H1 (cell line): ENCODE measurements at regions not wholly inside any gene's neighbourhood (a gene's known extent, or its start where the extent isn't known, plus 50 kb on each side); places are given as distances from the start of the nearest gene placed in this dataset.

Experiments used
- CTCF ChIA-PET: fragments of 300-600 bp; sonication (Branson Sonifier 250); formaldehyde crosslinking; loops from one replicate; lab custom pipeline; 2021; ENCODE audit not compliant: partially characterized antibody; lab: Charles Lee
- POLR2A ChIA-PET: fragments of 300-600 bp; sonication (Branson Sonifier 250); formaldehyde crosslinking; loops from one replicate; lab custom pipeline; 2021; ENCODE audit warnings: inconsistent platforms; ENCODE audit not compliant: partially characterized antibody; lab: Charles Lee
- DNase-seq, 2 experiments: peaks; one replicate each; pipeline versions ENCODE4 v3.0.0 to v3.0.0-alpha.2; 2010 to 2022; ENCODE audit warnings: low spot score in 2 of 2, low read depth in 1 of 2, mixed read lengths in 1 of 2
- FAIRE-seq: peaks from 2 replicates; lab custom pipeline; 2011; peaks lifted over from hg19 to GRCh38; lab: Jason Lieb, UNC
- H2AFZ ChIP-seq: 2 replicates; pipeline ENCODE4 v1.8.1; 2012; ENCODE audit warnings: low read length, inconsistent platforms
- H2AK5ac ChIP-seq: 2 replicates; pipeline ENCODE4 v1.6.1; 2013; ENCODE audit warnings: low read depth, low read length
- H2BK120ac ChIP-seq: replicated peaks from 2 replicates; pipeline ENCODE3; 2013; ENCODE audit warnings: low read depth, low read length, inconsistent platforms
- H2BK12ac ChIP-seq: 2 replicates; pipeline ENCODE4 v1.6.1; 2013; ENCODE audit warnings: low read depth, low read length
- H2BK15ac ChIP-seq: 2 replicates; pipeline ENCODE4 v1.6.1; 2013; ENCODE audit warnings: low read length
- H2BK20ac ChIP-seq: 2 replicates; pipeline ENCODE4 v1.6.1; 2013; ENCODE audit warnings: low read length
- H2BK5ac ChIP-seq: 2 replicates; pipeline ENCODE4 v1.6.1; 2013; ENCODE audit warnings: low read depth, low read length
- H3K14ac ChIP-seq: 2 replicates; pipeline ENCODE4 v1.6.1; 2013; ENCODE audit warnings: inconsistent platforms; ENCODE audit not compliant: insufficient read length
- H3K18ac ChIP-seq: 2 replicates; pipeline ENCODE4 v1.6.1; 2013; ENCODE audit warnings: low read length; ENCODE audit errors: extremely low read depth
- H3K23ac ChIP-seq: 2 replicates; pipeline ENCODE4 v1.6.1; 2013; ENCODE audit warnings: inconsistent platforms; ENCODE audit not compliant: insufficient read length
- H3K23me2 ChIP-seq: 2 replicates; pipeline ENCODE4 v1.6.1; 2013; ENCODE audit warnings: low read depth, low read length
- H3K27ac ChIP-seq: 2 replicates; pipeline ENCODE4 v1.6.1; 2011; ENCODE audit warnings: low read depth, low read length, inconsistent platforms
- H3K27me3 ChIP-seq, 4 experiments: replicated peaks in 1 of 4; 1 replicate in 1 of 4; 2 replicates in 3 of 4; pipeline versions ENCODE4 v1.6.1 to v1.8.1; 2011 to 2013; ENCODE audit warnings: low read length in 3 of 4, mild to moderate bottlenecking in 3 of 4, inconsistent platforms in 2 of 4, mixed read lengths in 2 of 4, moderate library complexity in 1 of 4; ENCODE audit not compliant: control insufficient read depth in 3 of 4, insufficient read depth in 3 of 4; ENCODE audit errors: extremely low read depth in 1 of 4
- H3K36me3 ChIP-seq, 4 experiments: 2 replicates each; pipeline versions ENCODE4 v1.6.1 to v1.8.1; 2011 to 2013; ENCODE audit warnings: mild to moderate bottlenecking in 4 of 4, low read length in 3 of 4, moderate library complexity in 2 of 4, control low read depth in 1 of 4, inconsistent platforms in 1 of 4; ENCODE audit not compliant: insufficient read depth in 4 of 4, control insufficient read depth in 2 of 4
- H3K4ac ChIP-seq: replicated peaks from 2 replicates; pipeline ENCODE3; 2013; ENCODE audit warnings: low read length, low read depth, mixed read lengths, inconsistent platforms; ENCODE audit not compliant: insufficient read length
- H3K4me1 ChIP-seq, 4 experiments: replicated peaks in 1 of 4; 1 replicate in 1 of 4; 2 replicates in 3 of 4; pipeline versions ENCODE4 v1.6.1 to v1.8.1; 2011 to 2013; ENCODE audit warnings: low read length in 3 of 4, inconsistent platforms in 2 of 4, mixed read lengths in 1 of 4; ENCODE audit not compliant: insufficient read depth in 4 of 4, control insufficient read depth in 3 of 4
- H3K4me2 ChIP-seq, 2 experiments: 2 replicates each; pipeline versions ENCODE4 v1.6.1 to v1.8.1; 2011 to 2013; ENCODE audit warnings: low read depth in 2 of 2, low read length in 2 of 2, control low read depth in 1 of 2, inconsistent platforms in 1 of 2, mild to moderate bottlenecking in 1 of 2; ENCODE audit not compliant: insufficient read depth in 1 of 2
- H3K4me3 ChIP-seq, 4 experiments: fragments of 200-600, 300-600 bp in 1 of 4; sonication (generic), shearing (Covaris generic), sonication (Bioruptor Twin) in 1 of 4; 2 replicates each; pipeline versions ENCODE4 v1.5.1 to v1.8.1; 2011 to 2016; ENCODE audit warnings: low read length in 4 of 4, low read depth in 3 of 4, control low read depth in 2 of 4, inconsistent platforms in 2 of 4, mild to moderate bottlenecking in 2 of 4, mixed read lengths in 1 of 4, moderate library complexity in 1 of 4; ENCODE audit not compliant: insufficient read depth in 2 of 4; ENCODE audit errors: extremely low read depth in 1 of 4
- H3K56ac ChIP-seq: replicated peaks from 2 replicates; pipeline ENCODE3; 2013; ENCODE audit warnings: low read depth, mild to moderate bottlenecking, mixed read lengths, low read length, inconsistent platforms; ENCODE audit not compliant: insufficient read length
- H3K79me1 ChIP-seq: 2 replicates; pipeline ENCODE4 v1.6.1; 2013; ENCODE audit warnings: low read depth, low read length, control low read depth
- H3K79me2 ChIP-seq, 2 experiments: 2 replicates each; pipeline versions ENCODE4 v1.6.1 to v1.8.1; 2012 to 2013; ENCODE audit warnings: low read length in 2 of 2, mild to moderate bottlenecking in 2 of 2, inconsistent platforms in 1 of 2; ENCODE audit not compliant: insufficient read depth in 2 of 2, control insufficient read depth in 1 of 2
- H3K9ac ChIP-seq, 4 experiments: replicated peaks in 1 of 4; 1 replicate in 1 of 4; 2 replicates in 3 of 4; pipeline versions ENCODE4 v1.6.1 to v1.8.1; 2011 to 2013; ENCODE audit warnings: low read depth in 3 of 4, low read length in 3 of 4, control low read depth in 2 of 4, mild to moderate bottlenecking in 2 of 4, moderate library complexity in 2 of 4, inconsistent platforms in 1 of 4; ENCODE audit errors: extremely low read depth in 1 of 4
- H3K9me3 ChIP-seq, 2 experiments: 2 replicates each; pipeline versions ENCODE4 v1.6.1 to v1.8.1; 2012 to 2013; ENCODE audit warnings: mild to moderate bottlenecking in 2 of 2, moderate library complexity in 2 of 2, control low read depth in 1 of 2, inconsistent platforms in 1 of 2, low read depth in 1 of 2, low read length in 1 of 2, mixed read lengths in 1 of 2; ENCODE audit not compliant: insufficient read depth in 2 of 2
- H4K20me1 ChIP-seq, 2 experiments: replicated peaks in 1 of 2; 2 replicates each; pipeline versions ENCODE3 to v1.8.1; 2011 to 2013; ENCODE audit warnings: inconsistent platforms in 2 of 2, low read length in 2 of 2, mild to moderate bottlenecking in 1 of 2; ENCODE audit not compliant: insufficient read depth in 2 of 2, control insufficient read depth in 1 of 2
- H4K5ac ChIP-seq: 2 replicates; pipeline ENCODE4 v1.6.1; 2013; ENCODE audit warnings: low read length, low read depth, mixed read lengths, inconsistent platforms; ENCODE audit not compliant: insufficient read length
- H4K8ac ChIP-seq: 2 replicates; pipeline ENCODE4 v1.8.0; 2013; ENCODE audit warnings: mild to moderate bottlenecking, moderate library complexity, low read length, inconsistent platforms; ENCODE audit not compliant: insufficient read depth; ENCODE audit errors: extremely low read depth
- H4K91ac ChIP-seq: replicated peaks from 2 replicates; pipeline ENCODE3; 2013; ENCODE audit warnings: low read length, mixed read lengths, inconsistent platforms; ENCODE audit not compliant: insufficient read length
- ATF3 ChIP-seq: IDR thresholded peaks from 2 replicates; pipeline ENCODE4 v1.6.1; 2011; ENCODE audit warnings: low read depth, mild to moderate bottlenecking, low read length; ENCODE audit not compliant: insufficient read depth
- CTBP2 ChIP-seq: IDR thresholded peaks from 2 replicates; pipeline ENCODE4 v1.7.0; 2011; ENCODE audit warnings: borderline replicate concordance, mild to moderate bottlenecking, moderate library complexity, mixed read lengths, low read length; ENCODE audit not compliant: insufficient read depth, insufficient read length
- EP300 ChIP-seq, 2 experiments: IDR thresholded peaks; 1 replicate in 1 of 2; 2 replicates in 1 of 2; pipeline ENCODE4 v1.6.1; 2011 to 2012; ENCODE audit warnings: low read depth in 2 of 2, low read length in 2 of 2, mild to moderate bottlenecking in 2 of 2, borderline replicate concordance in 1 of 2, inconsistent platforms in 1 of 2, moderate library complexity in 1 of 2
- GABPA ChIP-seq: IDR thresholded peaks from 2 replicates; pipeline ENCODE4 v1.6.1; 2011; ENCODE audit warnings: mild to moderate bottlenecking, low read length, moderate library complexity, borderline replicate concordance; ENCODE audit not compliant: insufficient read depth
- NANOG ChIP-seq: IDR thresholded peaks from 2 replicates; pipeline ENCODE4 v1.6.1; 2011; ENCODE audit warnings: low read length, low read depth, mild to moderate bottlenecking, inconsistent platforms; ENCODE audit not compliant: insufficient read depth, poor library complexity, severe bottlenecking
- NRF1 ChIP-seq: IDR thresholded peaks from 2 replicates; pipeline ENCODE4 v1.6.1; 2011; ENCODE audit warnings: mild to moderate bottlenecking, low read depth, low read length, improper control_type of control experiment
- POU5F1 ChIP-seq: IDR thresholded peaks from 2 replicates; pipeline ENCODE4 v1.6.1; 2011; ENCODE audit warnings: low read depth, mild to moderate bottlenecking, low read length, moderate library complexity
- RAD21 ChIP-seq, 2 experiments: IDR thresholded peaks in 1 of 2; conservative IDR thresholded peaks in 1 of 2; 2 replicates each; pipeline ENCODE4 v1.6.1; 2011; ENCODE audit warnings: low read depth in 2 of 2, low read length in 2 of 2, improper control_type of control experiment in 1 of 2, inconsistent platforms in 1 of 2, mild to moderate bottlenecking in 1 of 2, moderate library complexity in 1 of 2
- SIX5 ChIP-seq: IDR thresholded peaks from 2 replicates; pipeline ENCODE4 v1.6.1; 2011; ENCODE audit warnings: mild to moderate bottlenecking, low read depth, low read length
- TEAD4 ChIP-seq: IDR thresholded peaks from 2 replicates; pipeline ENCODE4 v1.6.1; 2012; ENCODE audit warnings: low read depth, low read length, inconsistent platforms, mixed read lengths
- WGBS, 2 experiments: shearing (Covaris generic) in 1 of 2; methylation state at CpG; one replicate each; pipeline versions ENCODE4 v1.1.6 to v1.1.7; 2013 to 2015; ENCODE audit warnings: low lambda C conversion rate in 2 of 2, mixed read lengths in 2 of 2, inconsistent platforms in 1 of 2, low coverage in 1 of 2, missing lambda C conversion rate in 1 of 2; ENCODE audit not compliant: insufficient replicate concordance in 2 of 2, insufficient coverage in 1 of 2, insufficient read length in 1 of 2; ENCODE audit errors: extremely low coverage in 1 of 2, missing lambda C conversion rate in 1 of 2; 5-methylcytosine and 5-hydroxymethylcytosine counted together

- H3K18ac ChIP-seq: no peak overlapping the region
- no peak overlapping the region for H3K27ac ChIP-seq
- H3K4ac ChIP-seq: no peak overlapping the region
- TF ChIP-seq TEAD4: no peak
- no peak for TF ChIP-seq SIX5
- no peak for TF ChIP-seq RAD21 (IDR thresholded peaks at IDR 0.05 in 1 of 2, conservative IDR thresholded peaks at IDR 0.05 in 1 of 2; ENCODE audit: low read depth in 2 of 2, low read length in 2 of 2)
- TF ChIP-seq GABPA: no peak
- no peak for TF ChIP-seq ATF3
- TF ChIP-seq EP300 (IDR thresholded peaks at IDR 0.05; ENCODE audit: borderline replicate concordance in 1 of 2, low read depth in 2 of 2, low read length in 2 of 2): no peak
- TF ChIP-seq CTBP2: no peak
- no peak for TF ChIP-seq NANOG
- TF ChIP-seq NRF1: no peak
- no peak for TF ChIP-seq POU5F1
- TF ChIP-seq, all 59 proteins: peak for 0
- Histone ChIP-seq H3K56ac (no peak overlapping the region), H3K4me1 (no peaks in the 10 kb centered on the region; a peak in 1 of 7 replicates), H2BK5ac (no peak overlapping the region), H4K91ac (no peak overlapping the region), H3K9ac (no peak overlapping the region), H3K79me1 (no peaks in the 10 kb centered on the region), H3K23me2 (no peaks in the 10 kb centered on the region), H2AFZ (no peak overlapping the region), H3K4me3 (no peak overlapping the region), H3K14ac (no peak overlapping the region), H4K20me1 (no peaks in the 10 kb centered on the region), H3K36me3 (no peaks in the 10 kb centered on the region; a peak in 1 of 8 replicates), H2BK120ac (no peak overlapping the region), H3K4me2 (no peak overlapping the region), H4K5ac (no peak overlapping the region), H3K27me3 (no peaks in the 10 kb centered on the region), H2BK20ac (no peak overlapping the region), H3K9me3 (peaks cover 3 to 7% of the 10 kb centered on the region in 2 experiments; a peak in 3 of 4 replicates), H4K8ac (no peak overlapping the region), H2BK12ac (no peak overlapping the region), H3K79me2 (no peaks in the 10 kb centered on the region), H2BK15ac (no peak overlapping the region), H2AK5ac (no peak overlapping the region), H3K23ac (no peak overlapping the region)
- DNase-seq (no peak), FAIRE-seq (no peak)
- WGBS, 2 experiments: 85% methylated on average over 2 of the region's 2 CpGs; no CpG with 5 or more reads in 1 of the 2 experiments
- CTCF ChIA-PET: interaction anchor here (1.6 to 4.1 kb wide), 2 partner anchors 447 to 501 kb away, joined by 5 to 12 read pairs; no protein-coding TSS in a partner anchor
- POLR2A ChIA-PET: no interaction called here
Measured at GRCh38 chr3:106617276-106617675, 748.5 kb upstream of the CBLB start.
